Activated T-helper 1 cell treated with anti-CD3 and anti-CD28 coated beads, Interleukin-12 subunit alpha, Interleukin-12 subunit beta, Interleukin-2, Interleukin-4 antibody, amounts not matched to agents 30 ng/mL and 10 ng/mL and 1 ng/mL, durations not matched to agents 14 hours and 24 hours and 36 hours (primary cell): ENCODE measurements at regions not wholly inside any gene's neighbourhood (a gene's known extent, or its start where the extent isn't known, plus 50 kb on each side); places are given as distances from the start of the nearest gene placed in this dataset.
"Not testable (repeated sequence)": the region's sequence is repeated elsewhere in the genome, so short reads cannot be mapped to it uniquely, and the experiment has no call there.

Experiments used
- DNase-seq: peaks from one replicate; pipeline ENCODE4 v3.0.0; 2021; ENCODE audit warnings: low spot score
- H3K27ac Mint-ChIP-seq: one replicate; pipeline ENCODE4 v1.8.0; 2021; ENCODE audit warnings: mild to moderate bottlenecking, mixed read lengths
- H3K27me3 Mint-ChIP-seq: one replicate; pipeline ENCODE4 v1.8.0; 2022; ENCODE audit warnings: mild to moderate bottlenecking, moderate library complexity, mixed read lengths; ENCODE audit not compliant: insufficient read depth
- H3K36me3 Mint-ChIP-seq: one replicate; pipeline ENCODE4 v1.8.0; 2021; ENCODE audit warnings: low read depth, mixed read lengths
- H3K4me1 Mint-ChIP-seq: one replicate; pipeline ENCODE4 v1.8.0; 2021; ENCODE audit warnings: low read depth, mixed read lengths
- H3K4me3 Mint-ChIP-seq: one replicate; pipeline ENCODE4 v1.8.0; 2021; ENCODE audit warnings: mild to moderate bottlenecking, moderate library complexity, mixed read lengths
- H3K9me3 Mint-ChIP-seq: one replicate; pipeline ENCODE4 v1.8.0; 2021; ENCODE audit warnings: mixed read lengths
- intact Hi-C: fragments of 100-400 bp; cut with micrococcal nuclease; formaldehyde crosslinking; loops from one replicate; pipeline ENCODE4 v1.15.1; 2024

- no peaks in the 10 kb centered on the region for H3K4me1 Mint-ChIP-seq
- no peak for DNase-seq
- H3K27me3 Mint-ChIP-seq = peaks cover 10% of the 10 kb centered on the region
- no peaks in the 10 kb centered on the region for H3K36me3 Mint-ChIP-seq
- H3K4me3 Mint-ChIP-seq = no peak overlapping the region
- H3K9me3 Mint-ChIP-seq = no peaks in the 10 kb centered on the region
- intact Hi-C loops = no loop called here
- no peak overlapping the region for H3K27ac Mint-ChIP-seq
Observed at GRCh38 chr12:80016684-80017083, 81.8 kb upstream of the PPP1R12A start.

- Mint-ChIP-seq H3K27me3 (peaks cover 10% of the 10 kb centered on the region), H3K36me3 (no peaks in the 10 kb centered on the region), H3K4me3 (no peak overlapping the region), H3K9me3 (no peaks in the 10 kb centered on the region), H3K27ac (no peak overlapping the region), H3K4me1 (no peaks in the 10 kb centered on the region)
- intact Hi-C loops = no loop called here
- DNase-seq = no peak
Observed at GRCh38 chr12:80015660-80016059, 80.8 kb upstream of the PPP1R12A start.

DNA sequence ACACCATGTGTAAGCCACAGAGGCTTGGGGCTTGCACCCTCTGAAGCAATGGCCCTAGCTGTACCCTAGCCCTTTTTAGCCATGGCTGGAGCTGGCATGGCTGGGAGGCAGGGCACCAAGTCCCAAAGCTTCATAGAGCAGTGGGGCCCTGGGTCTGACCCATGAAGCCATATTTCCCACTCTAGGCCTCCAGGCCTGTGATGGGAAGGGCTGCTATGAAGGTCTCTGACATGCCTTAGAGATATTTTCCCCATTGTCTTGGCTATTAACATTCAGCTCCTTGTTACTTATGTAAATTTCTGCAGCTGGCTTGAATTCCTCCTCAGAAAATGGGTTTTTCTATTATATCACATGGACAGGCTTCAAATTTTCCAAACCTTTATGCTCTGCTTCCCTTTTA, 68.8 kb upstream of the PPP1R12A start:
- H3K4me3 Mint-ChIP-seq, H3K4me1 Mint-ChIP-seq, intact Hi-C loops, H3K27ac Mint-ChIP-seq, H3K36me3 Mint-ChIP-seq, H3K27me3 Mint-ChIP-seq, H3K9me3 Mint-ChIP-seq, DNase-seq: not testable (repeated sequence)

- peaks cover 6% of the 10 kb centered on the region for H3K27me3 Mint-ChIP-seq
- no peak for DNase-seq
- H3K36me3 Mint-ChIP-seq = no peaks in the 10 kb centered on the region
- H3K27ac Mint-ChIP-seq = no peak overlapping the region
- no peaks in the 10 kb centered on the region for H3K9me3 Mint-ChIP-seq
- intact Hi-C loops = no loop called here
- H3K4me1 Mint-ChIP-seq = no peaks in the 10 kb centered on the region
- H3K4me3 Mint-ChIP-seq = no peak overlapping the region
Observed at GRCh38 chr12:80001562-80001961, 66.7 kb upstream of the PPP1R12A start.

DNA sequence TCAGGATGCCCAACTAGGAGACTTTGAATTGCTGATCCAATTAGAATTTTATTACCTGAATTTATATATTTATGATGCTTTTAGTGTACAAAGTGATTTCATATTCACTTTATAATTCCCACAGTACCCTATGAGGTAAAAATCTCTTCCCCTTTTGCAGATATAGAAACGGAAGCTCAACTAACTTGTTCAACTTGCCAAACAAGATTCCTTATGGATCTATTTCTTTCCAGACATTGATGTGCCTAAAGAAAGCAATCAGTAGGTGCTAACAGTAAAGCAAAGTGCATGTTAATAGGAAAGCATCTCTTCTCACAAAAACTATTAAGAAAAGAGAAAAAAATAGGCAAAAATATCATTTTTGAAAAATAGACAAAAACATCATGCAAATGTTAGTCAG, 65.9 kb upstream of the PPP1R12A start:
- Mint-ChIP-seq H3K9me3 (no peaks in the 10 kb centered on the region), H3K4me3 (no peak overlapping the region), H3K27ac (no peak overlapping the region), H3K4me1 (no peaks in the 10 kb centered on the region), H3K27me3 (no peaks in the 10 kb centered on the region), H3K36me3 (no peaks in the 10 kb centered on the region)
- no peak for DNase-seq
- intact Hi-C loops = no loop called here

GRCh38 chr12:79998554-79998953, 63.7 kb upstream of the PPP1R12A start:
- no peaks in the 10 kb centered on the region for H3K4me1 Mint-ChIP-seq
- intact Hi-C loops = no loop called here
- H3K4me3 Mint-ChIP-seq = no peak overlapping the region
- no peaks in the 10 kb centered on the region for H3K27me3 Mint-ChIP-seq
- DNase-seq = no peak
- no peak overlapping the region for H3K27ac Mint-ChIP-seq
- no peaks in the 10 kb centered on the region for H3K9me3 Mint-ChIP-seq
- H3K36me3 Mint-ChIP-seq = no peaks in the 10 kb centered on the region

- no peak for DNase-seq
- no peaks in the 10 kb centered on the region for H3K9me3 Mint-ChIP-seq
- intact Hi-C loops = no loop called here
- H3K4me3 Mint-ChIP-seq = no peak overlapping the region
- H3K36me3 Mint-ChIP-seq = no peaks in the 10 kb centered on the region
- no peaks in the 10 kb centered on the region for H3K27me3 Mint-ChIP-seq
- H3K4me1 Mint-ChIP-seq = no peaks in the 10 kb centered on the region
- H3K27ac Mint-ChIP-seq = no peak overlapping the region
Observed at GRCh38 chr12:79997096-79997791, 62.3 kb upstream of the PPP1R12A start.

DNA sequence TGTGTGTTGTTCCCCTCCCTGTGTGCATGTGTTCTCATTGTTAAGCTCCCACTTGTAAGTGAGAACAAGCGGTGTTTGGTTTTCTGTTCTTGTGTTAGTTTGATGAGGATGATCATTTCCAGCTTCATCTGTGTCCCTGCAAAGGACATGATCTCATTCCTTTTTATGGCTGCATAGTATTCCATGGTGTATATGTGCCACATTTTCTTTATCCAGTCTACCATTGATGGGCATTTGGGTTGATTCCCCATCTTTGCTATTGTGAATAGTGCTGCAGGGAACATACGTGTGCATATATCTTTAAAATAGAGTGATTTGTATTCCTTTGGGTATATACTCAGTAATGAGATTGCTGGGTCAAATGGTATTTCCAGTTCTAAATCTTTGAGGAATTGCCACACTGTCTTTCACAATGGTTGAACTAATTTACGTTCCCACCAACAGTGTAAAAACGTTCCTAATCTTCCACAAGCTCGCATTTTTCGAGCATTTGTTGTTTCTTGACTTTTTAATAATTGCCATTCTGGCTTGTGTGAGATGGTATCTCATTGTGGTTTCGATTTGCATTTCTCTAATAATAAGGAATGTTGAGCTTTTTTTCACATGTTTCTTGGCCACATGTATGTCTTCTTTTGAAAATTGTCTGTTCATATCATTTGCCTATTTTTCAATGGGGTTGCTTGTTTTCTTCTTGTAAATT, 60.6 kb upstream of the PPP1R12A start:
- H3K27me3 Mint-ChIP-seq, H3K4me1 Mint-ChIP-seq, H3K27ac Mint-ChIP-seq, DNase-seq, H3K36me3 Mint-ChIP-seq, H3K4me3 Mint-ChIP-seq, H3K9me3 Mint-ChIP-seq, intact Hi-C loops: not testable (repeated sequence)

- H3K36me3 Mint-ChIP-seq = no peaks in the 10 kb centered on the region
- no peak overlapping the region for H3K4me3 Mint-ChIP-seq
- no peaks in the 10 kb centered on the region for H3K27me3 Mint-ChIP-seq
- H3K27ac Mint-ChIP-seq = no peak overlapping the region
- H3K9me3 Mint-ChIP-seq = no peaks in the 10 kb centered on the region
- H3K4me1 Mint-ChIP-seq = peaks cover 4% of the 10 kb centered on the region
- DNase-seq = no peak
- intact Hi-C loops = no loop called here
Observed at GRCh38 chr12:79993106-79993862, 58.4 kb upstream of the PPP1R12A start.

GRCh38 chr12:79991586-79991985, 56.7 kb upstream of the PPP1R12A start:
- no peak overlapping the region for H3K27ac Mint-ChIP-seq
- H3K4me1 Mint-ChIP-seq = peaks cover 4% of the 10 kb centered on the region
- no peaks in the 10 kb centered on the region for H3K9me3 Mint-ChIP-seq

GRCh38 chr12:79990509-79991338, 55.8 kb upstream of the PPP1R12A start:
- intact Hi-C loops, DNase-seq, H3K4me3 Mint-ChIP-seq, H3K9me3 Mint-ChIP-seq, H3K4me1 Mint-ChIP-seq, H3K36me3 Mint-ChIP-seq, H3K27ac Mint-ChIP-seq, H3K27me3 Mint-ChIP-seq: not testable (repeated sequence)

More at GRCh38 chr12:79991586-79991985, 56.7 kb upstream of the PPP1R12A start:
- no peak for DNase-seq
- Mint-ChIP-seq H3K36me3 (no peaks in the 10 kb centered on the region), H3K4me3 (no peak overlapping the region), H3K27me3 (peaks cover under 1% of the 10 kb centered on the region)
- intact Hi-C loops = no loop called here

DNA sequence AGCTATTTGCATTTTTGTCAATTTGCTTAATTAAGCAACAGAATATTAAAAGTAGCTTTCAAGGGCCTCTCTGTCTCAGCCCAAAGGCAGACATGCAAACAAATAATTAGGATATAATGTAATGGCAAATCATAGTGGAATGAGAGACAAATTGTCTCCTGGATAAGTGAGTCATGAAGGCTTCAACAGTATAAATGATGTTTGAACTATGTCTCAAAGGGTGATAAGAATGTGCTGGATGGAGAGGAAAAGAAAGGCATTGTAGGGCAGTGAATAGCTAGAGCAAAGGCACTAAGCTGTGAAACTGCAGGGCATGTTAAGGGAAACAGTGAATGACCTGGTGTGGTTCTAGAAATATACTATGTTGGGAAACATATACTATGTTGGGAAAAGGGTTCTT, 53.5 kb upstream of the PPP1R12A start:
- no peaks in the 10 kb centered on the region for H3K36me3 Mint-ChIP-seq
- H3K27ac Mint-ChIP-seq = no peak overlapping the region
- H3K27me3 Mint-ChIP-seq = peaks cover 9% of the 10 kb centered on the region
- H3K9me3 Mint-ChIP-seq = no peaks in the 10 kb centered on the region
- H3K4me1 Mint-ChIP-seq = peaks cover 4% of the 10 kb centered on the region
- no peak for DNase-seq
- intact Hi-C loops = no loop called here
- H3K4me3 Mint-ChIP-seq = no peak overlapping the region
